Kidney epithelial cell (primary cell): ENCODE measurements at regions not wholly inside any gene's neighbourhood (a gene's known extent, or its start where the extent isn't known, plus 50 kb on each side); places are given as distances from the start of the nearest gene placed in this dataset.

Source experiments
- DNase-seq: peaks from one replicate; pipeline ENCODE4 v3.0.0-alpha.2; 2010; ENCODE audit warnings: low read depth
- H3K27me3 ChIP-seq: 2 replicates; pipeline ENCODE4 v1.6.0; 2011; ENCODE audit warnings: low read length; ENCODE audit not compliant: control insufficient read depth, insufficient read depth
- H3K36me3 ChIP-seq: 2 replicates; pipeline ENCODE4 v1.5.1; 2011; ENCODE audit warnings: low read length; ENCODE audit not compliant: control insufficient read depth, insufficient read depth
- H3K4me3 ChIP-seq: 2 replicates; pipeline ENCODE4 v1.5.1; 2011; ENCODE audit warnings: low read depth, mild to moderate bottlenecking, control low read depth, low read length
- TF ChIP-seq, protein P1 (sequence below): IDR thresholded peaks from 2 replicates; pipeline ENCODE4 v1.5.1; 2011; ENCODE audit warnings: mild to moderate bottlenecking, moderate library complexity, low read length, control low read depth, inconsistent platforms; ENCODE audit not compliant: insufficient read depth, poor library complexity, severe bottlenecking

DNA sequence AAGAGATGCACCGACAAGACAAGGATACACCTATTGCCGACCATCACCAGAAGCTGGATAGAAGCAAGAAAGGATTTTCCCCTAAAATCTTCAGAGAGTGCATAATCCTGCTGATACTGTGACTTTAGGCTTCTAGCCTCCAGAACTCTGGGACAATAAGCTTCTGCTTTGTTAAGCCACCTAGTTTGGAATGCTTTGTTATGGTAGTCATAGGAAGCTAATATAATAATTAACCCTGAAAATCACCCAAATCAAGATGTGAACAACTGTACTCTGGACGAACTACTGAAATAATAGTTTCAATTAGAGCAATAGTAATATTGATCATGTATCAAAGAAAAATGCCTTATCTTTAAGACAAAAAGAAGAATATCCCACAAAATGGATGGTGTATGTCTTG, 524.6 kb downstream of the EFNB2 start:
- TF ChIP-seq, protein P1, sequence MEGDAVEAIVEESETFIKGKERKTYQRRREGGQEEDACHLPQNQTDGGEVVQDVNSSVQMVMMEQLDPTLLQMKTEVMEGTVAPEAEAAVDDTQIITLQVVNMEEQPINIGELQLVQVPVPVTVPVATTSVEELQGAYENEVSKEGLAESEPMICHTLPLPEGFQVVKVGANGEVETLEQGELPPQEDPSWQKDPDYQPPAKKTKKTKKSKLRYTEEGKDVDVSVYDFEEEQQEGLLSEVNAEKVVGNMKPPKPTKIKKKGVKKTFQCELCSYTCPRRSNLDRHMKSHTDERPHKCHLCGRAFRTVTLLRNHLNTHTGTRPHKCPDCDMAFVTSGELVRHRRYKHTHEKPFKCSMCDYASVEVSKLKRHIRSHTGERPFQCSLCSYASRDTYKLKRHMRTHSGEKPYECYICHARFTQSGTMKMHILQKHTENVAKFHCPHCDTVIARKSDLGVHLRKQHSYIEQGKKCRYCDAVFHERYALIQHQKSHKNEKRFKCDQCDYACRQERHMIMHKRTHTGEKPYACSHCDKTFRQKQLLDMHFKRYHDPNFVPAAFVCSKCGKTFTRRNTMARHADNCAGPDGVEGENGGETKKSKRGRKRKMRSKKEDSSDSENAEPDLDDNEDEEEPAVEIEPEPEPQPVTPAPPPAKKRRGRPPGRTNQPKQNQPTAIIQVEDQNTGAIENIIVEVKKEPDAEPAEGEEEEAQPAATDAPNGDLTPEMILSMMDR = no peak
- no peaks in the 10 kb centered on the region for H3K36me3 ChIP-seq
- no peak overlapping the region for H3K4me3 ChIP-seq
- no peaks in the 10 kb centered on the region for H3K27me3 ChIP-seq
- no peak for DNase-seq

DNA sequence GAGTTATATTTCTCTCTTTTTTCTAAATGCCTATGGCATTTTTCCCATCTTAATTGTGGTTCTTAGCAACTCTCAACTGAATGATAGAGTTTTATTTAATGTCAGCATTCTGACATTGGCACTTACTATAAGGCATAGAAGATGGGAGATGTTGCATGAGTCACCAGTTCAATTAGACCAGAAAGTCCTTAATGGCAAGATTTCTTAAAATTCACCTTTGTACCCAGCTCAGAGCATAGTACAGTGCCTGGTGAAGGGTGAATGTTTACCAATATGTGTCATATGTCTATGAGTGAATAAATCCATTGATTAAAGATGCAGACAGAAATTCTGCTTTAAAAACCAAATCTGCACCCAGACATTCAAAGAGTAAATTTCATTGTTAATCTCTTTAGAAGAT, 526.9 kb downstream of the EFNB2 start:
- TF ChIP-seq, protein P1 = no peak

DNA sequence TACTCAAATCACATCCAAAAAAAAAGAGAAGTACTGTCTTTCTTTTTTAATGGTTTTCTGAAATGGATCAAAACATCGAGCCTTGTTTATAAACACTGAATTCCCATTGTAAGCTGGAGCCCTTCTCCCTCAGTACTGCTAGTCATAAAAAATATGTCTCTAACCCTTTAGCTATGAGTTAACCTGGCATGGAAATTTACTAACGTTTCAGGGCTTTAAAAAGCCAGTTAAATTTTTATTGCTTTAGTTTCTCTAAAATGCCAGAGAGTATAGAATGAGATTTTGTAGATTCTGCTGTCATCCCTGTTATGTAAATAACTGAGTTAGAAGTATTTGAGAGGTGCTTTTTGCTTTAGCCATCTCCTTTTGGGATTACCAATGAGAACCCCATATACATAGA, 528.3 kb downstream of the EFNB2 start:
- H3K4me3 ChIP-seq = no peak overlapping the region
- TF ChIP-seq, protein P1 = no peak
- no peaks in the 10 kb centered on the region for H3K36me3 ChIP-seq
- no peak for DNase-seq
- H3K27me3 ChIP-seq = no peaks in the 10 kb centered on the region

More for the DNA sequence above, 526.9 kb downstream of the EFNB2 start:
- no peaks in the 10 kb centered on the region for H3K36me3 ChIP-seq
- DNase-seq = no peak
- H3K27me3 ChIP-seq = no peaks in the 10 kb centered on the region
- H3K4me3 ChIP-seq = no peak overlapping the region

DNA sequence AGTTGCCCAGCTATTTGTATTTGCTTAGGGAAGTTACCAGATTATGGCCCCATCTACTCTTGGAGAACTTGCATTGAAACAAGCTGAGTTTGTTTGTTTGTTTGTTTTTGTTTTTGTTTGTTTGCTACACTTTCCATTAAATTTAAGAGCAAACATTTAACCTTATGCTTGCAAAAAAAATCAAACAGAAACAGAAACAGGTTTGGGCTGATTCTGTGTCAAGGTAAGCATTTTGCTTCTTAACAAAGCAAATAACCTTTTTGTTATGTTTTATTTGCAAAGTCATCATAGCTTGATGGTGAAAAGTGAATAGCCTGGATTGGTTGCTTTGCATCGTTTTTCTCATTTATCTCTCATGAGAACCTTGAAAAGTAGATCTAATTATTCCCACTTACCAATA, 531.8 kb downstream of the EFNB2 start:
- Histone ChIP-seq H3K4me3 (no peak overlapping the region), H3K27me3 (no peaks in the 10 kb centered on the region), H3K36me3 (no peaks in the 10 kb centered on the region)
- TF ChIP-seq, protein P1 = no peak
- DNase-seq = no peak

DNA sequence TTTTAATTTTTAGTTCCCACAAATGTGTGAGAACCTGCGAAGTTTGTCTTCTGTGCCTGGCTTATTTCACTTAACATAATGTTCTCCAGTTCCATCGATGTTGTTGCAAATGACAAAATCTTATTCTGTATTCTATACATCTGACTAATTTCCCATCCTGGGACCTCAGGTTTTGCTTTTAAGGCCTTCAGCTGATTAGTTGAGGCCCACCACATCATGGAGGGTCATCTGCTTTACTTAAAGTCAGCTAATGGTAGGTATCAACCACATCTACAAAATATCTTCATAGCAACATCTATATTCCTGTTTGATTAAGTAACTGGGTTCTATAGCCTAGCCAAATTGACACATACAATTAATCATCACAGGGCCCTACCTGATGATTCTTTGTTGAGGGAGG, 534.0 kb downstream of the EFNB2 start:
- H3K4me3 ChIP-seq = no peak overlapping the region
- TF ChIP-seq, protein P1 = no peak
- no peaks in the 10 kb centered on the region for H3K27me3 ChIP-seq
- no peak for DNase-seq
- no peaks in the 10 kb centered on the region for H3K36me3 ChIP-seq
